ENCODE measurements at regions not wholly inside any gene's neighbourhood (a gene's known extent, or its start where the extent isn't known, plus 50 kb on each side); places are given as distances from the start of the nearest gene placed in this dataset.
A peak's percentile ranks its signal among the peaks of the same experiment; 100 is the strongest.

GRCh38 chr10:15462253-15462897, 91.3 kb upstream of the FAM171A1 start:
- DNase-seq: no peak

- no peak for DNase-seq
These were observed 90.4 kb upstream of the FAM171A1 start for GRCh38 chr10:15461353-15462108.

GRCh38 chr10:15460661-15461060, 89.6 kb upstream of the FAM171A1 start:
- no peak for DNase-seq

GRCh38 chr10:15459218-15459617, 88.1 kb upstream of the FAM171A1 start:
- DNase-seq: no peak

- no peak for DNase-seq
These were observed 86.3 kb upstream of the FAM171A1 start for GRCh38 chr10:15457382-15457781.

GRCh38 chr10:15455456-15455855, 84.4 kb upstream of the FAM171A1 start:
- DNase-seq: no peak

- no peak for DNase-seq
These were observed 82.8 kb upstream of the FAM171A1 start for GRCh38 chr10:15453926-15454325.

- no peak for DNase-seq
These were observed 82.4 kb upstream of the FAM171A1 start for GRCh38 chr10:15453457-15453856.

GRCh38 chr10:15452545-15452944, 81.5 kb upstream of the FAM171A1 start:
- no peak for DNase-seq

- DNase-seq: no peak
These were observed 80.3 kb upstream of the FAM171A1 start for GRCh38 chr10:15451137-15452094.

- DNase-seq: no peak
These were observed 77.5 kb upstream of the FAM171A1 start for GRCh38 chr10:15448598-15448997.

GRCh38 chr10:15445006-15445390, 73.9 kb upstream of the FAM171A1 start:
- DNase-seq: no peak

- no peak for DNase-seq
These were observed 73.3 kb upstream of the FAM171A1 start for GRCh38 chr10:15444105-15445005.

- no peak for DNase-seq
These were observed 71.0 kb upstream of the FAM171A1 start for GRCh38 chr10:15442056-15442455.

- DNase-seq: no peak
These were observed 69.2 kb upstream of the FAM171A1 start for GRCh38 chr10:15440204-15440711.

- peak; percentile 41 for DNase-seq
These were observed 68.3 kb upstream of the FAM171A1 start for GRCh38 chr10:15439341-15439842.

- no peak for DNase-seq
These were observed 65.6 kb upstream of the FAM171A1 start for GRCh38 chr10:15436696-15437095.

GRCh38 chr10:15433850-15434537, 62.9 kb upstream of the FAM171A1 start:
- peak; percentile 40 for DNase-seq

- no peak for DNase-seq
These were observed 61.2 kb upstream of the FAM171A1 start for GRCh38 chr10:15432266-15432665.

GRCh38 chr10:15430969-15431771, 60.1 kb upstream of the FAM171A1 start:
- no peak for DNase-seq
